Hematopoietic multipotent progenitor cell treated with erythropoietin and hydrocortisone succinate and interleukin-3 and kit ligand, for 4 days (in vitro differentiated cells): ENCODE measurements at regions not wholly inside any gene's neighbourhood (a gene's known extent, or its start where the extent isn't known, plus 50 kb on each side); places are given as distances from the start of the nearest gene placed in this dataset.
"Not testable (repeated sequence)": the region's sequence is repeated elsewhere in the genome, so short reads cannot be mapped to it uniquely, and the experiment has no call there.

Experiments used
- DNase-seq: peaks from one replicate; pipeline ENCODE4 v3.0.0-alpha.2; 2015

GRCh38 chr1:273772-274171 is 177.7 kb downstream of the OR4F29 start:
- not testable (repeated sequence) for DNase-seq

GRCh38 chr1:267815-268214 is 183.7 kb downstream of the OR4F29 start:
- DNase-seq: peak; percentile 73
